HL-60 (cell line): ENCODE measurements at regions not wholly inside any gene's neighbourhood (a gene's known extent, or its start where the extent isn't known, plus 50 kb on each side); places are given as distances from the start of the nearest gene placed in this dataset.

Experiments
- CTCF ChIP-seq: IDR thresholded peaks from one replicate; pipeline ENCODE4 v1.5.1; 2011; ENCODE audit warnings: low read length, control low read depth, inconsistent platforms; ENCODE audit not compliant: insufficient read depth
- POLR2AphosphoS5 ChIP-seq: IDR thresholded peaks from 2 replicates; pipeline ENCODE4 v1.6.1; 2012; ENCODE audit warnings: low read depth
- REST ChIP-seq: IDR thresholded peaks from 2 replicates; pipeline ENCODE4 v1.6.1; 2012; ENCODE audit warnings: low read depth; ENCODE audit not compliant: insufficient replicate concordance
- SPI1 ChIP-seq: IDR thresholded peaks from 2 replicates; pipeline ENCODE4 v1.6.1; 2012; ENCODE audit warnings: low read depth, mild to moderate bottlenecking, borderline replicate concordance

GRCh38 chr17:52482271-52482670 is 323.8 kb upstream of the CA10 start:
- TF ChIP-seq CTCF (no peak), REST (no peak), POLR2AphosphoS5 (no peak), SPI1 (no peak)
